ENCODE measurements at regions not wholly inside any gene's neighbourhood (a gene's known extent, or its start where the extent isn't known, plus 50 kb on each side); places are given as distances from the start of the nearest gene placed in this dataset.
"Not testable (repeated sequence)": the region's sequence is repeated elsewhere in the genome, so short reads cannot be mapped to it uniquely, and the experiment has no call there.

DNA sequence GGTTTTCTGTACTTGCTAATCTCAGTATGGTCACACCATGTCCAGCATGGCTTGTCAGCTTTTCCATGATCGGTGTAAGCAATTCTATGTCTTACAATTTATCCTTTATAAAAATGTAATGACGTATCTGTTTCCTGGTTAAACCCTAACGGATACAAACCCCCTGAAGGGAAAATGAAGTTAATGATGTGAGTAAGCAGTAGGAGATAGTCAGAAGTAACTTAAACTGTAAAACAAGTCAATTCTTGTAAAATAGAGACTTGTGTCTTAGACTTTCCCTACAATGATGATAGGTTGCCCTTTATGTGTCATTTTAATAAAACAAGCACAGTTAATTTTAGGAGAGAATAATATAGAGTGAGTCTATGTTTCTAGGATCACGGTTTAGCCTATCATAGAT is 1365.9 kb upstream of the SLC39A10 start:
- Histone ChIP-seq H3K36me3 (ENCODE audit: insufficient read depth, low read length) (no peaks in the 10 kb centered on the region), H3K9me3 (ENCODE audit: insufficient read depth, low read depth, low read length) (no peaks in the 10 kb centered on the region), H3K27me3 (ENCODE audit: insufficient read depth, low read length, poor library complexity, severe bottlenecking) (no peaks in the 10 kb centered on the region), H2AFZ (ENCODE audit: low read length) (no peak overlapping the region), H3K4me2 (ENCODE audit: low read depth, low read length, poor library complexity, severe bottlenecking) (no peak overlapping the region), H3K9me2 (replicated peaks; ENCODE audit: low read depth, low read length) (no peaks in the 10 kb centered on the region), H3K4me3 (ENCODE audit: low read length, poor library complexity, severe bottlenecking) (no peak overlapping the region), H3K79me2 (ENCODE audit: insufficient read depth, low read length) (no peaks in the 10 kb centered on the region), H3K9ac (ENCODE audit: low read depth, low read length, poor library complexity, severe bottlenecking) (no peak overlapping the region), H4K20me1 (ENCODE audit: insufficient read depth, low read length, poor library complexity, severe bottlenecking) (no peaks in the 10 kb centered on the region), H3F3A (ENCODE audit: low read depth) (no peaks in the 10 kb centered on the region), H3K4me1 (ENCODE audit: insufficient read depth, low read length, poor library complexity, severe bottlenecking) (no peaks in the 10 kb centered on the region)
- no peak for TF ChIP-seq EZH2phosphoT487 (IDR thresholded peaks at IDR 0.05; ENCODE audit: borderline replicate concordance)
- TF ChIP-seq, protein P1, sequence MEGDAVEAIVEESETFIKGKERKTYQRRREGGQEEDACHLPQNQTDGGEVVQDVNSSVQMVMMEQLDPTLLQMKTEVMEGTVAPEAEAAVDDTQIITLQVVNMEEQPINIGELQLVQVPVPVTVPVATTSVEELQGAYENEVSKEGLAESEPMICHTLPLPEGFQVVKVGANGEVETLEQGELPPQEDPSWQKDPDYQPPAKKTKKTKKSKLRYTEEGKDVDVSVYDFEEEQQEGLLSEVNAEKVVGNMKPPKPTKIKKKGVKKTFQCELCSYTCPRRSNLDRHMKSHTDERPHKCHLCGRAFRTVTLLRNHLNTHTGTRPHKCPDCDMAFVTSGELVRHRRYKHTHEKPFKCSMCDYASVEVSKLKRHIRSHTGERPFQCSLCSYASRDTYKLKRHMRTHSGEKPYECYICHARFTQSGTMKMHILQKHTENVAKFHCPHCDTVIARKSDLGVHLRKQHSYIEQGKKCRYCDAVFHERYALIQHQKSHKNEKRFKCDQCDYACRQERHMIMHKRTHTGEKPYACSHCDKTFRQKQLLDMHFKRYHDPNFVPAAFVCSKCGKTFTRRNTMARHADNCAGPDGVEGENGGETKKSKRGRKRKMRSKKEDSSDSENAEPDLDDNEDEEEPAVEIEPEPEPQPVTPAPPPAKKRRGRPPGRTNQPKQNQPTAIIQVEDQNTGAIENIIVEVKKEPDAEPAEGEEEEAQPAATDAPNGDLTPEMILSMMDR (conservative IDR thresholded peaks at IDR 0.05; ENCODE audit: low read length) = no peak

DNA sequence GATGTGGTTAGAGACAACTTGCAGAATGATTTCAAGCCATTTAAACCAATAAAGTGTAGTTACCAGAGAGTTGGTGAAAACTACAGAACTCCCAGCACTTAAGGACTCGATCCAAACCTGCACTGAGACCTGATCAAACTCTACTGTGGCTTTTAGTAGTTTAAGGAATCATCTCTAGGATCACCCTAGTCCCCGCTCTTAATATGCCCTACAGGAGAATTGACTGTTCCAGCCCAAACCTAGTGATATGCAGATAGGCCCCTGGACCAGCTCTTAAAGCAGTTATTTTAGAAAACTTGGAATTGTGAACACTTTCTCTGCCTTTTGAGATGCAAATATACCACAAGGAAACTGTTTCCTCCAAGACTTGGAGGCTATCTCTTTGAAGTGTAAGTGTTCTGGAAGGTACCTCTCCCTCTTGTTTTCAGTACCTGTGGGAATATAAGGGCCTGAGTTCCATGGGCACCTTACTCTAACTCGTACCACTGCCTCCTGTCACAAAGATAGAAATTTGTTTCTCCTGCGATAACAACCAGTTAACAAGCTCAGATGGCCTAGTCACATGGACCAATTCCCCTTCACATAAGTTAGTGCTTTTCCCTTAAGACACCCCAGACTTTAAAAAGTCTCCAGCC is 1367.2 kb upstream of the SLC39A10 start:
- Histone ChIP-seq H3K36me3 (ENCODE audit: insufficient read depth, low read length) (no peaks in the 10 kb centered on the region), H3K79me2 (ENCODE audit: insufficient read depth, low read length) (no peaks in the 10 kb centered on the region), H3K9ac (ENCODE audit: low read depth, low read length, poor library complexity, severe bottlenecking) (no peak overlapping the region), H2AFZ (ENCODE audit: low read length) (no peak overlapping the region), H3K4me1 (ENCODE audit: insufficient read depth, low read length, poor library complexity, severe bottlenecking) (no peaks in the 10 kb centered on the region), H3K4me3 (ENCODE audit: low read length, poor library complexity, severe bottlenecking) (no peak overlapping the region), H3K9me2 (replicated peaks; ENCODE audit: low read depth, low read length) (no peaks in the 10 kb centered on the region), H3F3A (ENCODE audit: low read depth) (no peaks in the 10 kb centered on the region), H3K4me2 (ENCODE audit: low read depth, low read length, poor library complexity, severe bottlenecking) (no peak overlapping the region), H3K27me3 (ENCODE audit: insufficient read depth, low read length, poor library complexity, severe bottlenecking) (no peaks in the 10 kb centered on the region), H3K9me3 (ENCODE audit: insufficient read depth, low read depth, low read length) (no peaks in the 10 kb centered on the region), H4K20me1 (ENCODE audit: insufficient read depth, low read length, poor library complexity, severe bottlenecking) (no peaks in the 10 kb centered on the region)
- TF ChIP-seq EZH2phosphoT487 (IDR thresholded peaks at IDR 0.05; ENCODE audit: borderline replicate concordance) = no peak
- TF ChIP-seq, protein P1 (conservative IDR thresholded peaks at IDR 0.05; ENCODE audit: low read length) = no peak

DNA sequence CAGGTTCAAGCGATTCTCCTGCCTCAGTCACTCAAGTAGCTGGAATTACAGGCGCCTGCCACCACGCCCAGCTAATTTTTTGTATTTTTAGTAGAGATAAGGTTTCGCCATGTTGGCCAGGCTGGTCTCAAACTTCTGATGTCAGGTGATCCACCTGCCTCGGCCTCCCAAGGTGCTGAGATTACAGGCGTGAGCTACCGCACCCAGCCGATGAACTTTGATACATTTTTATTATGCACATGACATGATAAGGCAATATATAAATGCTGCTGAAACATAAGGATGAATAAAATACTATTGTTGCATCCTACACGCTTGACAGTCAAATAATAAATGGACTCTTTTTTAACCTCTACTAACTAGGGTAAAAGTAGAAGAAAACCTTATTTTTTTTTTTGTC is 1380.4 kb upstream of the SLC39A10 start:
- not testable (repeated sequence) for H4K20me1 ChIP-seq (ENCODE audit: insufficient read depth, low read length, poor library complexity, severe bottlenecking); H2AFZ ChIP-seq (ENCODE audit: low read length); H3K4me1 ChIP-seq (ENCODE audit: insufficient read depth, low read length, poor library complexity, severe bottlenecking); H3F3A ChIP-seq (ENCODE audit: low read depth); H3K27me3 ChIP-seq (ENCODE audit: insufficient read depth, low read length, poor library complexity, severe bottlenecking); H3K36me3 ChIP-seq (ENCODE audit: insufficient read depth, low read length); H3K4me3 ChIP-seq (ENCODE audit: low read length, poor library complexity, severe bottlenecking); H3K9me2 ChIP-seq (replicated peaks; ENCODE audit: low read depth, low read length); H3K9ac ChIP-seq (ENCODE audit: low read depth, low read length, poor library complexity, severe bottlenecking); H3K9me3 ChIP-seq (ENCODE audit: insufficient read depth, low read depth, low read length); H3K79me2 ChIP-seq (ENCODE audit: insufficient read depth, low read length); H3K4me2 ChIP-seq (ENCODE audit: low read depth, low read length, poor library complexity, severe bottlenecking)

DNA sequence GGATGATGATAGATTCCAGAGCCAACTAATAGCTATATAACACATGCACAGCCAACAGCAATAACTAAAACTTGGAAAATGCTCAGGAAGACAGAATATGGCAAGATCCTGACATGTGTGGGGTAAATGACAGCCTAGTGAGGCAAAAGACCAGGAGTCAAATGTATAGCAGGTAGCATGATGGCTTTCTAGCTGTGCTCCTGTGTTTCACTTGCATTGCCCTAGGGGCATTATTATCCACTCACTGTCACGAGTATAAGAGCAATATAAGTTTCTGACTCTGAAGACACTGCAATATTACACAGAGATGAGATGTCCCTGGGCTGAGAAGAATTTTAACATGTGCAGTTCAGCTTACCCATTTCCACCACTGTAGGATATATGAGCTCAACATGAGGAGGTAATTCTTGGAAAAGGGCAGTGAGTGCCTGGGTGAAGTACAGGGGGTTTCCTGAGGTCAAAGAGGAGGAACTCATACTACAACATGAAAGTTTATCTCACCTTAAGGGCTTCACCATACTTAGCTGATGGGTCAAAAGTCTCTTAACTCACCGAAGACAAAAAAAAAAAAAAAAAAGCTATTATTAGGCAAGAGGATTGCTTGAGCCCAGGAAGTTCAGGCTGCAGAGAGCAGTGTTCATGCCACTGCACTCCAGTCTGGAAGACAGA is 1385.6 kb upstream of the SLC39A10 start:
- Histone ChIP-seq H2AFZ (ENCODE audit: low read length) (no peak overlapping the region), H3K9ac (ENCODE audit: low read depth, low read length, poor library complexity, severe bottlenecking) (no peak overlapping the region), H3K4me3 (ENCODE audit: low read length, poor library complexity, severe bottlenecking) (no peak overlapping the region), H3K4me1 (ENCODE audit: insufficient read depth, low read length, poor library complexity, severe bottlenecking) (no peaks in the 10 kb centered on the region), H3K9me2 (replicated peaks; ENCODE audit: low read depth, low read length) (no peaks in the 10 kb centered on the region), H3K36me3 (ENCODE audit: insufficient read depth, low read length) (no peaks in the 10 kb centered on the region), H3F3A (ENCODE audit: low read depth) (no peaks in the 10 kb centered on the region), H3K4me2 (ENCODE audit: low read depth, low read length, poor library complexity, severe bottlenecking) (no peak overlapping the region), H3K27me3 (ENCODE audit: insufficient read depth, low read length, poor library complexity, severe bottlenecking) (no peaks in the 10 kb centered on the region), H3K9me3 (ENCODE audit: insufficient read depth, low read depth, low read length) (no peaks in the 10 kb centered on the region), H3K79me2 (ENCODE audit: insufficient read depth, low read length) (no peaks in the 10 kb centered on the region), H4K20me1 (ENCODE audit: insufficient read depth, low read length, poor library complexity, severe bottlenecking) (no peaks in the 10 kb centered on the region)
- TF ChIP-seq, protein P1 (conservative IDR thresholded peaks at IDR 0.05; ENCODE audit: low read length) = no peak
- no peak for TF ChIP-seq EZH2phosphoT487 (IDR thresholded peaks at IDR 0.05; ENCODE audit: borderline replicate concordance)
